HG02798 (cell line): ENCODE measurements at regions not wholly inside any gene's neighbourhood (a gene's known extent, or its start where the extent isn't known, plus 50 kb on each side); places are given as distances from the start of the nearest gene placed in this dataset.
"Not testable (repeated sequence)": the region's sequence is repeated elsewhere in the genome, so short reads cannot be mapped to it uniquely, and the experiment has no call there.

ENCODE experiments used
- ATAC-seq: cut with Tn5 transposase; IDR thresholded peaks from one replicate; pipeline ENCODE4 v1.9.1; 2021; ENCODE audit warnings: mild to moderate bottlenecking; ENCODE audit not compliant: unreplicated experiment, poor library complexity

DNA sequence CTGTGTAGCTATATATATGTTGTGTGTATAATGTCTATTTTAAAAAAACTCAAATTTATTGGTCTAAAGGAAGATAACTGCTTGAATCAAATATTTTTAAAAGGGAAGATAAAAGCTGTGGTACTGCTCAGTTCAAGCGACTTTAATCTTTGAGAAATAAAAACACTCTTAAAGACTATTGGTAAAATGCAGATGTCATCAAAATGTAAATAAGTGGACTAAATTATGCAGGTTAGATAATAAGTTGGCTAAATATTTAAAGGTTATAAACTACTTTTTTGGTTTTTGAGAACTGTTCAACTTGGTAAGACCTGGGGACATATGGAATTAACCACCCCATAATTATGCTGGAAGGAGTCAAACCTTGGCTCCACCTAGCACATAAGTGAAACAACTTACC is 144.7 kb upstream of the ITM2A start:
- ATAC-seq, result no peak

DNA sequence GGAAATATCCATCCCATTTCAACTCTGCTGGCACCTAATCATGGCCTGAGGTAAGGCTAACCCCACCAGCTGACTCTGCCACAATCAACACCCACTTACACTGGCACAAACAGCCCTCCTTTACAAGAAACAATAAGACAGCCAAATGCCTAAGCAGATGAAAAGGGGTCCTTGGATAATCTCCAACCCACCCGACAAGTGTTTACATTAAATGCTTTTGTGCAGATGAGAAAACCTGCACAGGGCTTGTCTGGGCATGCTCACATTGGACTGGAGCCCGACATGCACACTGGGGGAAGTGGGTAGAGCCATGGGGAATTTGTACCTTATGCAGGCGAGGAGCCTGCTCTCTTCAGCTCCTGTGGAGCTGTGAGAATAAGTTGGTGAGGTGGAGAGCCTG is 138.9 kb upstream of the ITM2A start:
- ATAC-seq, result no peak

DNA sequence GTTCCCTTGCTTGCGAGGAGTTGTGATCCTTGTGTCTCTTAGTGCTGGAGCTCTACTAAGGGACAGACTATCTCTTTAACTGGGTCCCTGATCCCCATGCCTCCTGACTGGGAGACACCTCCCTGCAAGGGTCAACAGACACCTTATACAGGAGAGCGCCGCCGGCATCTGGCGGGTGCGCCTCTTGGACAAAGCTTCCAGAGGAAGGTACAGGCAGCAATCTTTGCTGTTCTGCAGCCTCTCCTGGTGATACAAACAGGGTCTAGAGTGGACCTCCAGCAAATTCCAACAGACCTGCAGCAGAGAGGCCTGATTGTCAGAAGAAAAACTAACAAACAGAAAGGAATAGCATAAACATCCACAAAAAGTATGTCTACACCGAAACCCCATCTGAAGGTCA is 115.6 kb upstream of the ITM2A start:
- ATAC-seq, result no peak

DNA sequence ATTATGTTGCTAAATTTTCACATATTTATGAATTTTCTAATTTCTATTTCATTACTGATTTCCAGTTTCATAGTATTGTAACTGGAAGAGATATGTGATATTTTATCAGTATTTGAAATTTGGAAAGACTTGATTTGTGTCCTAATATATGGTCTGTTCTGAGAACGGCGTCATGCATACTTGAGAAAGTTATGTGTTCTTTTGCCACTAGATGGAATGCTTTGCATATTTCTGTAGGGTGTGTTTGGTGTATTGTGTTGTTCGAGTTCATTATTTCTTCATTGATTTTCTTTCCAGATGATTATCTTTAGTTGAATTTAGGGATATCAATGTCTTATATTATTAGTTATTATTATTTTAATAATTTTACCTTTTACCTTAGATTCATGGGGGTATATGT is 110.6 kb upstream of the ITM2A start:
- ATAC-seq, result no peak

DNA sequence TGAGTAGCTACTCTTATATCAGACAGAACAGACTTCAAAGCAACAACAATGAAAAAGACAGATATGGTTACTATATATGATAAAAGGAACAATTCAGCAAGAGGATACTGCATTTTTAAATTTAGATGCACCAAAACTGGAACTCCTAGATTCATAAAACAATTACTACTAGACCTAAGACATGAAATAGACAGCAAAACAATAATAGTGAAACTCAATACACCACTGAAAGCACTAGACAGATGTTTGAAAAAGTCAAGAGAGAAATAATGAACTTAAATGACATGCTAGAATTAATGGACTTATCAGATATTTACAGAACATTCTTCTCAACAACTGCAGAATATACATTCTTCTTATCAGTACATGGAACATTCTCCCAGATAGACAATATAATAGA is 99.5 kb upstream of the ITM2A start:
- no peak for ATAC-seq

DNA sequence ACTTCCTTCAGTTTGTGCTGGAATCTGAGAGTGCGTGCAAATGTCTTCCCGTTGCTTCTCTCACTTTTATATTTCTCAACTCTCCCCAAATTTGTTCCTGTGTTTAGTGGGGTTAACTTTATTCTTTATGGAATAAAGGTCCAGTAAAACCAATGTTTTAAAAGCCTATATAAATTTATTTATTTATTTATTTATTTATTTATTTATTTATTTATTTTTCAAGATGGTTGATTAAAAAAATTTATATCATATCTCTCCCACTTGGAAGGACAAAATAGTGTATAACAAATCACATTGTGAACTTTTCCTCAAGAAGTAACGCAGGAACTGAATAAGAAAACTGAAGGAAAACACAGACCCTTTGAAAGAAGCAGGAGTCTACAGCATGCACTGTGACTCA is 95.3 kb upstream of the ITM2A start:
- ATAC-seq, result no peak

DNA sequence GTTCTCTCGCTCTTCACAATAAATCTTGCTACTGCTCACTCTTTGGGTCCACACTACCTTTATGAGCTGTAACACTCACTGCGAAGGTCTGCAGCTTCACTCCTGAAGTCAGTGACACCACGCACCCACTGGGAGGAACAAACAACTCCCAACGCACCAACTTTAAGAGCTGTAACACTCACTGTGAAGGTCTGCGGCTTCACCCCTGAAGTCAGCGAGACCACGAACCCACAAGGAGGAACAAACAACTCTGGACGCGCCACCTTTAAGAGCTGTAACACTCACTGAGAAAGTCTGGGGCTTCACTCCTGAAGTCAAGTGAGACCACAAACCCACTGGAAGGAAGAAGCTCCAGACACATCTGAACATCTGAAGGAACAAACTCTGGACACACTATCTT is 89.5 kb upstream of the ITM2A start:
- ATAC-seq, result not testable (repeated sequence)

DNA sequence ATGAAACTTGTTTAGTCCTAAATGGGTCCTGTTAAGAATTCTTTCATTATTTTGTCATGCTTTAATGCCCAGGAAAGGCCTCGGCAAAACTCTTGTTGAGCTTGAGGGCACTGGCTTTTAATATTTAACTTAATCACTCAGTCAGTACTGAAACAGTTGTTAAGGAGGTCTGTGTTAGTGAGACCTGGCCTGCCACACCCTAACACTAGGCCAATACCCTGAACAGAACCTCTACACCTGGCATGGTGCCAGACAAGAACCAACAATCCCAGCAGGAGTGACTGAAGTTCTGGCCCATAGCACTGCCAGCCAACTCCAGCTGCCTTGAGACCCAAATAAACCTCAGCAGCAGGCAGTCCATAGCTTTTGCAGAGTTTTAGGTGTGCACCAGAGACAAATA is 85.7 kb upstream of the ITM2A start:
- no peak for ATAC-seq

DNA sequence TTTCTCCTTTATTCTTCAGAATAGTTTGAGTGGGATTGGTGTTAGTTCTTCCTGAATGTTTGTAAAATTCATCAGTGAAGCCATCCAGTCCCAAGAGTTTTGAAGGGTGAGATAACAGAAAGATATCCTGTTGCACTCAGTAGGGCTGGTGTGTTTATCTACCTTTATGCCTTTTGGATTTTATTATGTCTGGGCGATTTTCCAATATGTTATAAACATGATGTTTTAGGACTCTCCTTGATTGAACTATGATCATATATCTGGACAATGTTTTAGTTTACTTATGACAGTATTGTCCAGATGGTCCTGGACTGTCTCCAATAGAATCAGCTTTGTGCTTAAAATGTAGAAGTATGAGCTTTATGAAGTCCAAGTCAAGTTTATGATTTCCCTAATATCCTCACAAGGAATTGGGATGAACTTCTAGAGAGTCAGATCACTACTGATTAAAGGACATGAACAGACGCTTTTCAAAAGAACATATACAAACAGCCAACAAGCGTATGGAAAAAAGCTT is 77.6 kb upstream of the ITM2A start:
- no peak for ATAC-seq

DNA sequence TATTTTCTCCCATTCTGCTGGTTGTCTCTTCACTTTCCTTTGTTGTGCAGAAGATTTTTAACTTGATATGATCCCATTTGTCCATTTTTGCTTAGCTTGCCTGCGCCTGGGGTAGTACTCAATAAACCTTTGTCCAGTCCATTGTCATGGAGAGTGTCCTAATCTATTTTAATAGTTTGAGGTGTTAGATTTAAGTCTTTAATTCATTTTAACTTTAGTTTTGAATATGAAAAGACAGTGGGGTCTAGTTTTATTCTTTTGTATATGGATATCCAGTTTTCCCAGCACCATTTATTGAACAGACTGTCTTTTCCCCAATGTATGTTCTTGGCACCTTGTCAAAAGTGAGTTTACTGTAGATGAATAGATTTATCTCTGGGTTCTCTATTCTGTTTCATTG is 76.0 kb upstream of the ITM2A start:
- ATAC-seq, result no peak

DNA sequence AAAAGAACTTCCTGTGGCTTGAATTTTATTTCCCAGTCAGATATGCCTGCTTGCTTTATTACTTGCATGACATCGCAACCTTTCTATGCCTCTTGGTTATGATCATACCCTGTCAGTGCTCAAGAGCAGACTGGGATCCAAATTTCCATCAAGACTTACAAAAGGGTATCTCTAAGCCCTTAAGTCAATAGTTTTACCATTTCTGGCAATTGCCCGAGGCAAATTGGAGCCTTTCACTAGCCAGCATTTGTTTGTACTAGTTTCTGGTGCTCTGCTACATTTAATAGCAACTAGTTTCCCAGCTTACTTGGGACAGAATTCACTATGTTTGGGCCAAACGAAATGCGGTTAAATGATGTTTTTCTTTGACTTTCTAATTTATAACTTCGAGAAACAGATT is 73.2 kb upstream of the ITM2A start:
- ATAC-seq, result no peak
